ENCODE measurements at regions not wholly inside any gene's neighbourhood (a gene's known extent, or its start where the extent isn't known, plus 50 kb on each side); places are given as distances from the start of the nearest gene placed in this dataset.

- Histone ChIP-seq H3K36me3 (ENCODE audit: low read depth, low read length) (no peaks in the 10 kb centered on the region), H3K4me1 (ENCODE audit: insufficient read depth, low read length) (no peaks in the 10 kb centered on the region), H3K27ac (ENCODE audit: low read length) (no peak overlapping the region), H3K4me3 (ENCODE audit: low read length) (no peak overlapping the region), H3F3A (ENCODE audit: low read length, unreplicated experiment) (no peaks in the 10 kb centered on the region), H3K4me2 (ENCODE audit: low read length) (no peak overlapping the region), H3K9ac (ENCODE audit: low read length) (no peak overlapping the region), H3K79me2 (ENCODE audit: low read length) (no peaks in the 10 kb centered on the region), H3K9me3 (ENCODE audit: low read length) (no peaks in the 10 kb centered on the region), H4K20me1 (ENCODE audit: low read length) (no peaks in the 10 kb centered on the region), H3K27me3 (ENCODE audit: low read length) (peaks cover 14% of the 10 kb centered on the region), H2AFZ (ENCODE audit: low read length) (no peak overlapping the region), H3K9me2 (replicated peaks; ENCODE audit: low read length) (no peaks in the 10 kb centered on the region)
- no peak for ATAC-seq
- ChIA-PET CTCF (no interaction called here), POLR2A (ENCODE audit: unreplicated experiment) (no interaction called here)
- no peak for TF ChIP-seq CTCF (conservative IDR thresholded peaks at IDR 0.05; ENCODE audit: low read depth, low read length)
- no peak for TF ChIP-seq EZH2phosphoT487 (IDR thresholded peaks at IDR 0.05; ENCODE audit: borderline replicate concordance, low read length)
- no peak for TF ChIP-seq EZH2 (IDR thresholded peaks at IDR 0.05; ENCODE audit: low read length, unreplicated experiment)
- intact Hi-C loops (cut with micrococcal nuclease): no loop called here
- DNase-seq: no peak
- BruUV-seq (replicated peaks): no TSS peak
These were observed 304.7 kb upstream of the ROBO2 start for GRCh38 chr3:76735152-76735551.

GRCh38 chr3:76753599-76753998 is 286.3 kb upstream of the ROBO2 start:
- ChIA-PET POLR2A (ENCODE audit: unreplicated experiment) (no interaction called here), CTCF (no interaction called here)
- Histone ChIP-seq H3K27ac (ENCODE audit: low read length) (no peak overlapping the region), H3K9me2 (replicated peaks; ENCODE audit: low read length) (no peaks in the 10 kb centered on the region), H2AFZ (ENCODE audit: low read length) (no peak overlapping the region), H3K4me3 (ENCODE audit: low read length) (no peak overlapping the region), H3K4me1 (ENCODE audit: insufficient read depth, low read length) (no peaks in the 10 kb centered on the region), H3K4me2 (ENCODE audit: low read length) (no peak overlapping the region), H4K20me1 (ENCODE audit: low read length) (no peaks in the 10 kb centered on the region), H3F3A (ENCODE audit: low read length, unreplicated experiment) (no peaks in the 10 kb centered on the region), H3K79me2 (ENCODE audit: low read length) (no peaks in the 10 kb centered on the region), H3K9me3 (ENCODE audit: low read length) (no peaks in the 10 kb centered on the region), H3K27me3 (ENCODE audit: low read length) (no peaks in the 10 kb centered on the region; the same call in 1 of the 2 replicates), H3K9ac (ENCODE audit: low read length) (no peak overlapping the region), H3K36me3 (ENCODE audit: low read depth, low read length) (no peaks in the 10 kb centered on the region)
- TF ChIP-seq EZH2phosphoT487 (IDR thresholded peaks at IDR 0.05; ENCODE audit: borderline replicate concordance, low read length) (no peak), CTCF (conservative IDR thresholded peaks at IDR 0.05; ENCODE audit: low read depth, low read length) (peak; percentile 44; the same call in 1 of the 2 replicates)
- DNase-seq (no peak), ATAC-seq (no peak)
- no TSS peak for BruUV-seq (replicated peaks)
- intact Hi-C loops (cut with micrococcal nuclease): no loop called here

GRCh38 chr3:76754247-76754646 is 285.7 kb upstream of the ROBO2 start:
- no peaks in the 10 kb centered on the region for H3F3A ChIP-seq (ENCODE audit: low read length, unreplicated experiment)
- POLR2A ChIA-PET (ENCODE audit: unreplicated experiment): no interaction called here
- no peaks in the 10 kb centered on the region; the same call in 1 of the 2 replicates for H3K27me3 ChIP-seq (ENCODE audit: low read length)
- no peaks in the 10 kb centered on the region for H3K9me2 ChIP-seq (replicated peaks; ENCODE audit: low read length)
- H2AFZ ChIP-seq (ENCODE audit: low read length): no peak overlapping the region
- no peak for ATAC-seq
- H3K4me1 ChIP-seq (ENCODE audit: insufficient read depth, low read length): no peaks in the 10 kb centered on the region
- no peak overlapping the region for H3K4me2 ChIP-seq (ENCODE audit: low read length)
- no peak overlapping the region for H3K27ac ChIP-seq (ENCODE audit: low read length)
- H4K20me1 ChIP-seq (ENCODE audit: low read length): no peaks in the 10 kb centered on the region
- no peaks in the 10 kb centered on the region for H3K36me3 ChIP-seq (ENCODE audit: low read depth, low read length)
- CTCF ChIA-PET: no interaction called here
- no peak for DNase-seq
- intact Hi-C loops (cut with micrococcal nuclease): no loop called here
- TF ChIP-seq CTCF (conservative IDR thresholded peaks at IDR 0.05; ENCODE audit: low read depth, low read length): no peak
- TF ChIP-seq EZH2phosphoT487 (IDR thresholded peaks at IDR 0.05; ENCODE audit: borderline replicate concordance, low read length): no peak
- TF ChIP-seq EZH2 (IDR thresholded peaks at IDR 0.05; ENCODE audit: low read length, unreplicated experiment): no peak
- H3K79me2 ChIP-seq (ENCODE audit: low read length): no peaks in the 10 kb centered on the region
- no peaks in the 10 kb centered on the region for H3K9me3 ChIP-seq (ENCODE audit: low read length)
- no peak overlapping the region for H3K4me3 ChIP-seq (ENCODE audit: low read length)
- BruUV-seq (replicated peaks): no TSS peak
- H3K9ac ChIP-seq (ENCODE audit: low read length): no peak overlapping the region
